Endometrium (tissue), 2 donors: ENCODE measurements at regions not wholly inside any gene's neighbourhood (a gene's known extent, or its start where the extent isn't known, plus 50 kb on each side); places are given as distances from the start of the nearest gene placed in this dataset.

Experiments
- FAIRE-seq: peaks from 2 replicates; lab custom pipeline; 2012; peaks lifted over from hg19 to GRCh38; lab: Jason Lieb, UNC
- donor health status: control.
- donor health status: control.

GRCh38 chr6:143621876-143622605 is 55.7 kb upstream of the PHACTR2 start:
- FAIRE-seq = no peak

- FAIRE-seq = no peak
These were observed 56.4 kb upstream of the PHACTR2 start for GRCh38 chr6:143621159-143621873.

- FAIRE-seq = no peak
These were observed 57.3 kb upstream of the PHACTR2 start for GRCh38 chr6:143620447-143620846.

GRCh38 chr6:143619824-143620401 is 57.9 kb upstream of the PHACTR2 start:
- no peak for FAIRE-seq

DNA sequence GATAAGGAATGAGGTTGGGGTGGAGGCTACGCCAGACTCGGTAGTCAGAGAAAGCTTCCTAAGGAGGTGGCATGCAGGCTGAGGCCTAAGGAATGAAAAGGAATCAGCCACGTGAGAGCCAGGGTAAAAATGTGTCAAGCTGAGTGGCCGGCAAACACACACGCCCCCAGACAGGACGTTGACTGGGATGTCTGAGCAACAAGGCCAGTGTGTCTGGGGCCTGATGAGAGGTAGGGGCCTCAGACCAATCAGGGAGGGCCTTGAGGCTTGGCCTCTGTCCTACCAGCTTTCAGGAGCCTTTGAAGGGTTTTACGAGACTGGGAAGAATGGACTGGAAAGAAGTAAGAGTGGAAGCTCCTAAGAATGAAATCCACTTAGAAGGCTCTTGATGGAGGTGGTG is 61.0 kb upstream of the PHACTR2 start:
- no peak for FAIRE-seq

DNA sequence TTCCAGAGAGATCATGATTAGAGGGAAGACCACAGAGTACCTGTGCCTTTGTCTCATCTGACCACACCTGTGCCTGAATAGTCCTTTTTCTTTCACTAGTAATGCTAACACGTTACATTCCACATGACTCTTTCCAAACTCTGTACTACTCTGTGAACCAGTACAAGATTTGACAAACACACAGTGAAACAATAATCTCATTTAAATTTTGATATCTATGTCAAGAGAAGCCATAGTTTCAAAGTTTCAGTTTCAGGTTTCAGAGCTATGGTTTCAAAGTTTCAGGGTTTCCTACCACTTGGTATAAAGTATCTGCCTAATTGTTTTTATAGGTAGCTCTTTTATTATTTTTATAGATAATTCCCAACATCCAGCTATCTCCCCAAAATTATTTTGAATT is 62.0 kb upstream of the PHACTR2 start:
- no peak for FAIRE-seq

DNA sequence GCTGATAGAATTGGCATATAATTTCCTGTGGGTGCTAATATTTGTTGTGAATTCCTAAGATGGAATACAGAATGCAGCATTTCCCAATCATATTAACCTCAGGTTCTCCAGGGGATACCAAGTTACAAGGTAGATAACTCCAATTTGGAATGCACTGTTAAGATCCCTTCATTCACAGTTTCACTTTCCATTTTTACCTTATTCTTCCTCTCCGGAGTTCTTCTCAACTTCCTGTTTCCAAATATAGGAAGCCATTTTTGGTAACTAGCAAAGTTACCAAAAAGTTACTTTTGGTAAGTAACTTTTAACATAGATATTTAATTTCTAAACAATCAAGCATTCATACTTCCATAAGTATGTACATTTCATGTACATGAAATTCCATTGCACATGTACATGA is 63.5 kb upstream of the PHACTR2 start:
- FAIRE-seq = no peak

GRCh38 chr6:143613749-143614148 is 64.0 kb upstream of the PHACTR2 start:
- no peak for FAIRE-seq

DNA sequence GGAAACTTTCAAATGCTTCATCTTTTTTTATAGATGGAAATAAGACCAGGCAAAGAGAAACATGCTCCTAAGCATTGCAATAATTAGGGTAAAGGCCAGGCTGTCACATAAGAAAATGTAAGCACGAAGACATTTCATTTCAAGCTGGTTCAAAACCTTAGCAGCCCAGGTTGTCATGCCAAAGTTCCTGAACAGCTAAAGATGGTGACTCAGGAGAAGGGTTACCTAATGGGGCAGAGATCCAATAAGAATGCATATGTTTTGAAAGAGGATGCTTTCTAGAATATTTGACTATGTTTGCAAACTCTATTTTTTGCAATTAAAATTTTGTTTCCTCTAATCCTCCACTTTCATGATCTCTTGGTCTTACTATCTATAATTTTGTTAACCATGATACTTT is 65.6 kb upstream of the PHACTR2 start:
- no peak for FAIRE-seq

DNA sequence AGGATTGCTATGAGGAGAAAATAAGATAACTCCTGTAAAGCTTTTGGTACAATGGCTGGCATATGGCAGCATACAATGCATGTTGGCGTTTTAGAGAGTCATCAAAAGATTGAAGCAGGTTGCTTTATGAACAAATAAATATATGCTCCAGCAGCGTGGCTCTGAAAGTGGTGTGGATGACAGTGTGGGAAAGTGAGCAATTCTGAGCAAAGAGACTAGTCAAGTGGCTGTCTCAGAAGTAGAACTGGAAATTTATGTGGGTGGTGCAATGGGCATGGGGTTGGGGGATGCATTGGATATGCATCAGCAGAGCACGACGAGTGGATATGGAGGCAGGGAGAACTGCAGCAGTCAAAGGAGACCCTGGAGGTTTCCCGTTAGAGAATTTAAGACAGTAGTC is 66.2 kb upstream of the PHACTR2 start:
- no peak for FAIRE-seq

DNA sequence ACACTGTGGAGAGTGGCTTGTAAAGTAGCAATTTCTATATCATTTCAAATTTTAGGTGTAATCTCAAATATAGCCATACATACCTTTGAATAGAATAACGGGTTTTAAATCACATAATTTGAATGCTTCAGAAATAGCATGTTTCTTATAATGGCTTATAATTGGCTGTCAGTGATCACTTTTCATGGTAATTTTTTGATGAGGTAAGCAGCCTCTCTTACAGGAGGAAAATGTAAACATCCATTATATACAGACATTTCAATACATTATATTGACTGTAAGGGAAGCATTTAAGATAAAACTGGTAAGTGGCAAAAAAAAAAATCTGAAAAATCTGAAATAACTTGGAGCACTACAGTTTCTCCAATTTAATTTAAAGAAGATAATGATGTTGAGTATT is 67.8 kb upstream of the PHACTR2 start:
- FAIRE-seq = no peak

- FAIRE-seq = no peak
These were observed 68.3 kb upstream of the PHACTR2 start for GRCh38 chr6:143609501-143609900.

- FAIRE-seq = no peak
These were observed 68.9 kb upstream of the PHACTR2 start for GRCh38 chr6:143608906-143609305.

DNA sequence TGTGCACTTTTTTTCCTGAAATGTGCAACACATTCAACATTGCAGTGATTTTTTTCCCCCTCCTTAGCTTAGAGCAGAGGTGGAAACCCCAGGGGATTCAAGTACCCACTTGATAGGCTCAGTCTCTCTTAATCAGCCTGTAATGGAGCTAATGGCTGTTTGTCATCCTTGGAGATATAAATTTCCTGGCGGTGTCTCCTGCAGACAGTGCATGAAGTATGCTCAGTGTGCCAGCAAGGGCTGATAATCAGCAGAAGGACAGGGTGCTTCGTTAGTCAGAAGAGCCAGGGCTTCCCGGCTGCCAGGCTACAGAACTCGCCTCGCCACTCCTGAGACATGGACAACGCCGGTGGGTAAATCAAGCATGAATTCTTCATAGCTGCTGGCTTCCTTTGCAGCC is 69.8 kb upstream of the PHACTR2 start:
- FAIRE-seq = no peak

DNA sequence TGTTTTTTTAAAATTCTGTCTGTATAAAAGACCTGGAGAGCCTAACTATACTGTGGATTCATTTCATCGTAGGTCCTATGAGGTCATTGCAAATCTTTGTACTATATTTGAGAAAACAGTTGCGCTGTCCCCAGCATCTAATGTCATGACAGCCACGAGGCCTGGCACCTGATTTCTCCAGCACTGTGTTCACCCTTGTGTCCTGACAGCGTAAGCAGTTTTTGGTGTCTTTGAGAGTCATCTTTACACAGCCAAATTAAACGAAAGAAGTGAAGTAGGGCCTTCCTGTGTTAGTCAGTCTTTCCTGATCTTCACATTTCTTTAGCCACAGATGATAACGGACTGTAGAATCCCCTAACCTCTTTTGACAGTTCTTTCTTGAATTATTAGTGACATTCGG is 70.6 kb upstream of the PHACTR2 start:
- FAIRE-seq = no peak

DNA sequence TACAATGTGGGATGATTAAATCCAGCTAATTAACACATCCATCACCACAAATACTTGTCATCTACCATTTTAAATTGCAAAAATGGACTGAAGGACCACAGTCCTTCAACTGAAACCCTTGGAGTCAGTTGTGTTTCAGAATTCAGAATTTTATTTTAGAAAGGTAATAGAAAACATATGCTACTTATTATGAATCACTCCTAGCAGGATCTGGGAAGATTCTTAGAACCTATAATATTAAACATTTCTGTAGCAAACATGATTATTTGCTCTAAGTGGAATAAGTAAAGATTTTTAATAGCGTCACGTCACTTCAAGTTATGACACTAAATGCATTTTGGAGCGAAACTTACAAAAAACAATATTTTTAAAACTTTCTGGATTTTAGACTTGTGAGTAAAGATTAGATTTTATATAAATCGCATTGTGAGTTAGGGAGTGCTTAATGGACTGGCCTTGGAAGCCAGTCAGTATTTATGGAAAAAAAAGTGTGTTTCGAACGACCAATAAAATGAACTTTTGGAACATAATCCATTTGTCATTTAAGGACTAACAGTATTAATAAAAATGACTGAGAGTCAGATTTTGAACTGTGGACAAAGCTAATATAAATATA is 71.8 kb upstream of the PHACTR2 start:
- no peak for FAIRE-seq

GRCh38 chr6:143603455-143603854 is 74.3 kb upstream of the PHACTR2 start:
- no peak for FAIRE-seq

GRCh38 chr6:143601504-143601903 is 76.3 kb upstream of the PHACTR2 start:
- no peak for FAIRE-seq

GRCh38 chr6:143600821-143601220 is 76.9 kb upstream of the PHACTR2 start:
- FAIRE-seq = no peak

DNA sequence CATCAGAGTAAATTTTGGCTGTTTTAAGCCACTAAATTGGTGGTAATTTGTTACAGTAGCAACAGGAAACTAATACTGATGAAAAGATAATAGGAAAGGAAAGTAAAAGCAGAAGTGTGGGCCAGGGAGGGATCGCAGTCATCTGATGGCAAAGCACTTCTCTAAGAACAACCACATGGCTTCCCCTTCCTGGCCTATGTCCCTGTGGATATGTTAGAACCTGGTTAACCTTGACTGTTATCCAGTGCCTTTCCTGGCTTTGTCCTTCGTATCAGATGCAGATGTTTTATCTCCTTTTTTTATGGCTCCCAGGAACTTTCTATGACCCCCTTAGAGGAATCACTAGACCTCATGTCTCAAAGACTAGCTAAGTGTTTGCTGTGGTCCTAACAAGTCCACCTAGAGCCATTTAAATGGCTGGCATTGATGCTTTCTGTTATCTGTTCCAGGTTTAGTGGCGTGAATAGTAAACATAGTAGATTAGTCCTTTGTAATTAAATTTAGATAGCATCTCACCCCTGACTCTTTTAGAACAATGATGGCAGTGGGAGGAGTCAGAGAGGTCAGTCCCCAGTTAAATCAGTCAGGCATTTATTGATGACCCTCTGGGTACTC is 79.2 kb upstream of the PHACTR2 start:
- no peak for FAIRE-seq

DNA sequence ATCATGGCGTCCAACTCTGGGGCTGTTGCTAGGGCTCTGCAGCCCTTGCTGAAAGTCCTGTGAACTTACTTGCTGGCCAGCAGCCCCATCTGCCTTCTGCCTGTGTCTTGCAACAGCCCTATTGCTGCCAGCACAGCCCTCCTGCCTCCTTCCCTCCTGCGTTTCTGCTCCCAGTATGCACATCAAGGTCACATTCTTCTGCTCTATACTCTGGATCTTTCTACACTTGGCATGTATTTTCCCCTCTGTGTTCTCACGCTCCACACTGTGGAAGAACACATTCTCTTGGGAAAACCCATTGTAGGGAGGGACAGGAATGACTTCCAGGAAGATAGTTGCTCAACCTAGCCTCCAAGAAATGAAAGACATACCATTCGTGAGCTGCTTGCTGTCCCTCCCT is 80.9 kb upstream of the PHACTR2 start:
- no peak for FAIRE-seq

DNA sequence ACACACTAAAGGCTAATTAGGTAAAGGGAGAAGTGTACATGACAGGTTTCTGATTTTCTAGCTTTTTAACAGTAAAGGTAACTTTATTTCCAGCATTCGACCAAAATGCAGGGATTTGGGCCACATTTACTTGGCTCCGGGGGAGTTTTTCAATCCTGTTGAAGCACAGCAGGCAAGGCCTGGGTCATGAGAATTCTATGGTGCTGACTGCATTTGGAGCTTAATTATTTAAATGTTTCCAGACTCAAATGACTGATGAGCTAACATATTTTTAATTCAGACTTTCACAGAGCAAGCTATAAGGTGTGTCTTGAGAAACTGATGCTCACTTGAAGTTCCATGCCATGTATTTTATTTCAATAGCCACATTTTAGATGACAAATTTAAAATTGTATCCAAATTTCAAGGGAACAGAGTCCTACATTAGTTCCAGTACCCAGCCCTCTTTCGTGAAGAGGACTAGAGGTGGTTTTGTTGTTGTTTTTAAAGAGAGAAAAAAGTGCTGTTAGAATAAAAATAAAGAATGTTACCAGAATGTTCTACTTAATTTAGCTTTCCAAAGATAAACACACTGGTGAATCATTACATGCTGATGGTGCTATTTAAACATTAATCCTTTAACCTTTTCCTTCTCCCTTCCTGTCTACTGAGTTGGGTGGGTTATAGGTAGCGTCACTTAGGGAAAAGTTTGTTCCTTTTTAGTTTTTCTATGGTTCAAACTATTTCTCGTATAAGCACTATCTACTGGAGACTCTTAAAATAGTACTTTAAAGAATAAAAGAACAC is 82.3 kb upstream of the PHACTR2 start:
- no peak for FAIRE-seq
